VCaP (cell line): ENCODE measurements at regions not wholly inside any gene's neighbourhood (a gene's known extent, or its start where the extent isn't known, plus 50 kb on each side); places are given as distances from the start of the nearest gene placed in this dataset.
"Not testable (repeated sequence)": the region's sequence is repeated elsewhere in the genome, so short reads cannot be mapped to it uniquely, and the experiment has no call there.

ENCODE experiments used
- H3K27ac ChIP-seq: fragments of 450-650 bp; 2 replicates; pipeline ENCODE4 v1.5.1; 2017
- CTCF ChIP-seq: fragments of 450-650 bp; conservative IDR thresholded peaks from 2 replicates; pipeline ENCODE4 v1.5.1; 2017; ENCODE audit warnings: mild to moderate bottlenecking, moderate library complexity

- no peak for TF ChIP-seq CTCF
- no peak overlapping the region for H3K27ac ChIP-seq
These were observed 501.3 kb downstream of the CD109 start for GRCh38 chr6:74197310-74197709.

GRCh38 chr6:74187811-74188210 lies 491.8 kb downstream of the CD109 start:
- no peak overlapping the region for H3K27ac ChIP-seq
- no peak for TF ChIP-seq CTCF

GRCh38 chr6:74182992-74183391 lies 487.0 kb downstream of the CD109 start:
- no peak overlapping the region for H3K27ac ChIP-seq
- TF ChIP-seq CTCF, result no peak

- no peak for TF ChIP-seq CTCF
- no peak overlapping the region for H3K27ac ChIP-seq
These were observed 485.5 kb downstream of the CD109 start for GRCh38 chr6:74181471-74181870.

GRCh38 chr6:74177506-74177905 lies 481.5 kb downstream of the CD109 start:
- TF ChIP-seq CTCF, result no peak

GRCh38 chr6:74170550-74170949 lies 474.5 kb downstream of the CD109 start:
- H3K27ac ChIP-seq, result not testable (repeated sequence)
- peak; percentile 40; the same call in 1 of the 2 replicates for TF ChIP-seq CTCF

More at GRCh38 chr6:74177506-74177905, 481.5 kb downstream of the CD109 start:
- H3K27ac ChIP-seq, result no peak overlapping the region

- no peak overlapping the region for H3K27ac ChIP-seq
- no peak for TF ChIP-seq CTCF
These were observed 474.1 kb downstream of the CD109 start for GRCh38 chr6:74170118-74170517.

- no peak for TF ChIP-seq CTCF
- H3K27ac ChIP-seq, result no peak overlapping the region
These were observed 472.0 kb downstream of the CD109 start for GRCh38 chr6:74167976-74168375.
